Suprapubic skin (tissue), 4 donors: ENCODE measurements at regions not wholly inside any gene's neighbourhood (a gene's known extent, or its start where the extent isn't known, plus 50 kb on each side); places are given as distances from the start of the nearest gene placed in this dataset.

Experiments used
- DNase-seq, 2 donors: peaks; one replicate each; pipeline ENCODE4 v3.0.0-alpha.2; 2019; ENCODE audit warnings: low spot score in 2 of 2
- H3K27ac ChIP-seq: fragments of 200-600 bp; sonication (generic); one replicate; pipeline ENCODE4 v1.5.1; 2019
- H3K27me3 ChIP-seq: fragments of 200-600 bp; sonication (generic); one replicate; pipeline ENCODE4 v1.5.1; 2019
- H3K36me3 ChIP-seq: fragments of 200-600 bp; sonication (generic); one replicate; pipeline ENCODE4 v1.5.1; 2019
- H3K4me1 ChIP-seq: fragments of 200-600 bp; sonication (generic); one replicate; pipeline ENCODE4 v1.5.1; 2019
- H3K4me3 ChIP-seq: fragments of 200-600 bp; sonication (generic); one replicate; pipeline ENCODE4 v1.5.1; 2019; ENCODE audit warnings: mild to moderate bottlenecking
- H3K9me3 ChIP-seq: fragments of 200-600 bp; sonication (generic); one replicate; pipeline ENCODE4 v1.5.1; 2019
- EP300 ChIP-seq: sonication (generic); formaldehyde crosslinking; IDR thresholded peaks from one replicate; pipeline ENCODE4 v1.6.1; 2017; ENCODE audit warnings: antibody characterized with exemption
- POLR2A ChIP-seq, 2 donors: fragments of 450-650 bp; IDR thresholded peaks; one replicate each; pipeline ENCODE4 v1.6.1; 2017; ENCODE audit warnings: antibody characterized with exemption in 2 of 2, mild to moderate bottlenecking in 2 of 2, moderate library complexity in 2 of 2
- POLR2AphosphoS5 ChIP-seq, 3 donors: sonication (generic); formaldehyde crosslinking; IDR thresholded peaks; one replicate each; pipeline ENCODE4 v1.6.1; 2017; ENCODE audit warnings: antibody characterized with exemption in 3 of 3
- WGBS: methylation state at CpG from one replicate; pipeline ENCODE4 v1.1.5; 2018; 5-methylcytosine and 5-hydroxymethylcytosine counted together
- TF ChIP-seq, protein P1 (sequence below), 2 donors: fragments of 200-600 bp in 1 of 2; fragments of 450-650 bp in 1 of 2; sonication (generic) in 1 of 2; IDR thresholded peaks; one replicate each; pipeline ENCODE4 v1.5.1; 2016 to 2019; ENCODE audit warnings: antibody characterized with exemption in 2 of 2, mild to moderate bottlenecking in 1 of 2, moderate library complexity in 1 of 2

- TF ChIP-seq, protein P1, sequence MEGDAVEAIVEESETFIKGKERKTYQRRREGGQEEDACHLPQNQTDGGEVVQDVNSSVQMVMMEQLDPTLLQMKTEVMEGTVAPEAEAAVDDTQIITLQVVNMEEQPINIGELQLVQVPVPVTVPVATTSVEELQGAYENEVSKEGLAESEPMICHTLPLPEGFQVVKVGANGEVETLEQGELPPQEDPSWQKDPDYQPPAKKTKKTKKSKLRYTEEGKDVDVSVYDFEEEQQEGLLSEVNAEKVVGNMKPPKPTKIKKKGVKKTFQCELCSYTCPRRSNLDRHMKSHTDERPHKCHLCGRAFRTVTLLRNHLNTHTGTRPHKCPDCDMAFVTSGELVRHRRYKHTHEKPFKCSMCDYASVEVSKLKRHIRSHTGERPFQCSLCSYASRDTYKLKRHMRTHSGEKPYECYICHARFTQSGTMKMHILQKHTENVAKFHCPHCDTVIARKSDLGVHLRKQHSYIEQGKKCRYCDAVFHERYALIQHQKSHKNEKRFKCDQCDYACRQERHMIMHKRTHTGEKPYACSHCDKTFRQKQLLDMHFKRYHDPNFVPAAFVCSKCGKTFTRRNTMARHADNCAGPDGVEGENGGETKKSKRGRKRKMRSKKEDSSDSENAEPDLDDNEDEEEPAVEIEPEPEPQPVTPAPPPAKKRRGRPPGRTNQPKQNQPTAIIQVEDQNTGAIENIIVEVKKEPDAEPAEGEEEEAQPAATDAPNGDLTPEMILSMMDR (IDR thresholded peaks at IDR 0.05) = no peak
- TF ChIP-seq POLR2AphosphoS5 (IDR thresholded peaks at IDR 0.05) (no peak), POLR2A (IDR thresholded peaks at IDR 0.05) (no peak), EP300 (no peak)
- WGBS = 36% methylated on average over 4 of the region's 4 CpGs
- Histone ChIP-seq H3K4me1 (no peaks in the 10 kb centered on the region), H3K4me3 (no peak overlapping the region), H3K9me3 (no peaks in the 10 kb centered on the region), H3K27me3 (no peaks in the 10 kb centered on the region), H3K36me3 (no peaks in the 10 kb centered on the region), H3K27ac (no peak overlapping the region)
- no peak for DNase-seq
These were observed 171.6 kb upstream of the NPSR1 start for GRCh38 chr7:34486371-34486770.

DNA sequence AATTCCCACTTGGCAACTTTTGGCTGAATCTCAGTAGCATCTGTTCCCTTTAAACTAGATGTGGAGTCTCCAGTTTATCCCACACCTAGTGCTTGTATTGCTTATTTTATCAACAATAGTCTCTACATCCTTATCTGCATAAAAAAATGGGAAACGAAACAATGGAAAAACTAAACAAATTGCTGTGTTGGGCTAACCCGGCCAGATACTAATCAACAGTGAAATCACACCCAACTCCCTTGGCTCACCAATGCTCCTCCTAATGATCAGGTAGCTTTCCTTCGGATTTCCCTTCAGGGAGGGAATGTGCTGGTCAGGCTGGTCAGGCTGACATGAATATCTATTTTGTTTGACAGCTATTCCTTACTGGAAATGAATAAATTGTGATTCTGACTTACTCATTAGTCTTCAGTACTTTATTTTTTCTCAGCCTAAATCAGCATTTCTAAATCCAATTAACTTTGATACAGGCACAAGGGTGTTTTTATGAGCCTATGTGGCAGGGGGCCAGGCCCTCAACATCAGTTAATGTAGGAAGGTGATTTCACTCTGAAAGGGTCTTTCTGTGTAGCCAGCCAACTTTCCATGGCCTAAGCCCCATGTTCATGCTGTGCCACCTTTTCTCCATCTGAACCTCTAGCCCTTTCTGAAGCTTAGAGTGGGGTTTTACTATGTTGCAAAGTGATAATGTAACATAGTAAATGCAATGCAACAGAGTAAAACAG is 170.5 kb upstream of the NPSR1 start:
- no peaks in the 10 kb centered on the region for H3K4me1 ChIP-seq

GRCh38 chr7:34488766-34489165 is 169.3 kb upstream of the NPSR1 start:
- no peak overlapping the region for H3K27ac ChIP-seq
- no peak for DNase-seq
- 86% methylated on average over 4 of the region's 4 CpGs for WGBS
- TF ChIP-seq, protein P1 (IDR thresholded peaks at IDR 0.05) = no peak
- no peak for TF ChIP-seq EP300
- TF ChIP-seq POLR2AphosphoS5 (IDR thresholded peaks at IDR 0.05) = no peak
- no peak for TF ChIP-seq POLR2A (IDR thresholded peaks at IDR 0.05)
- no peak overlapping the region for H3K4me3 ChIP-seq
- H3K9me3 ChIP-seq = no peaks in the 10 kb centered on the region
- no peaks in the 10 kb centered on the region for H3K27me3 ChIP-seq
- H3K36me3 ChIP-seq = no peaks in the 10 kb centered on the region
- H3K4me1 ChIP-seq = no peaks in the 10 kb centered on the region

More for the DNA sequence above, 170.5 kb upstream of the NPSR1 start:
- Histone ChIP-seq H3K27ac (no peak overlapping the region), H3K27me3 (no peaks in the 10 kb centered on the region), H3K9me3 (no peaks in the 10 kb centered on the region), H3K36me3 (no peaks in the 10 kb centered on the region), H3K4me3 (no peak overlapping the region)
- 72% methylated on average over 3 of the region's 3 CpGs for WGBS
- no peak for DNase-seq
- TF ChIP-seq POLR2A (IDR thresholded peaks at IDR 0.05) (no peak), POLR2AphosphoS5 (IDR thresholded peaks at IDR 0.05) (no peak), EP300 (no peak)
- TF ChIP-seq, protein P1 (IDR thresholded peaks at IDR 0.05) = no peak

- no peak for DNase-seq
- Histone ChIP-seq H3K9me3 (no peaks in the 10 kb centered on the region), H3K27me3 (no peaks in the 10 kb centered on the region), H3K4me3 (no peak overlapping the region), H3K27ac (no peak overlapping the region), H3K36me3 (no peaks in the 10 kb centered on the region), H3K4me1 (no peaks in the 10 kb centered on the region)
- 74% methylated on average over 3 of the region's 3 CpGs for WGBS
- TF ChIP-seq POLR2A (IDR thresholded peaks at IDR 0.05) (no peak), EP300 (no peak), POLR2AphosphoS5 (IDR thresholded peaks at IDR 0.05) (no peak)
- TF ChIP-seq, protein P1 (IDR thresholded peaks at IDR 0.05) = no peak
These were observed 166.1 kb upstream of the NPSR1 start for GRCh38 chr7:34491899-34492298.

DNA sequence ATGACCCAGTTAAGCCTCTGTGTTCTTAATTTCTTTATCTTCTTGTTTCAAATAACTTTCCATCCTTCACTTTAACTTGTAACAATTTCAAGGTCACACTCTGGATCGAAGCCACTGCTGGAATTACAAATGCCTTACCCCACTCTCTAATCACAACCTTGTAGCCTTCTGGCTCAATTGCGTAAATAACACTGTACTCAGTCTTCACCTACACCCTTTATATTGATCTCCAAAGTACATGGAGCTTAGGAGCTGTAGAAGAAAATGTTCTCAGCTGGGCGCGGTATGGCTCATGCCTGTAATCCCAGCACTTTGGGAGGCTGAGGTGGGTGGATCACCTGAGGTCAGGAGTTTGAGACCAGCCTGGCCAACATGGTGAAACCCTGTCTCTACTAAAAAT is 164.3 kb upstream of the NPSR1 start:
- no peaks in the 10 kb centered on the region for H3K4me1 ChIP-seq
- 95% methylated on average over 4 of the region's 4 CpGs for WGBS
- no peak for DNase-seq
- H3K36me3 ChIP-seq = no peaks in the 10 kb centered on the region
- H3K4me3 ChIP-seq = no peak overlapping the region
- H3K27me3 ChIP-seq = no peaks in the 10 kb centered on the region
- no peak overlapping the region for H3K27ac ChIP-seq
- TF ChIP-seq POLR2A (IDR thresholded peaks at IDR 0.05) (no peak), EP300 (no peak), POLR2AphosphoS5 (IDR thresholded peaks at IDR 0.05) (no peak)
- TF ChIP-seq, protein P1 (IDR thresholded peaks at IDR 0.05) = no peak
- no peaks in the 10 kb centered on the region for H3K9me3 ChIP-seq
